Stimulated activated CD8-positive, alpha-beta memory T cell treated with anti-CD3 and anti-CD28 coated beads, Interleukin-4, amount 100 ng/mL, for 1 hour (primary cell): ENCODE measurements at regions not wholly inside any gene's neighbourhood (a gene's known extent, or its start where the extent isn't known, plus 50 kb on each side); places are given as distances from the start of the nearest gene placed in this dataset.
"Not testable (repeated sequence)": the region's sequence is repeated elsewhere in the genome, so short reads cannot be mapped to it uniquely, and the experiment has no call there.

ENCODE experiments used
- DNase-seq, 2 donors: peaks; one replicate each; pipeline ENCODE4 v3.0.0-alpha.2; 2020; ENCODE audit warnings: low read depth in 2 of 2, low spot score in 1 of 2

DNA sequence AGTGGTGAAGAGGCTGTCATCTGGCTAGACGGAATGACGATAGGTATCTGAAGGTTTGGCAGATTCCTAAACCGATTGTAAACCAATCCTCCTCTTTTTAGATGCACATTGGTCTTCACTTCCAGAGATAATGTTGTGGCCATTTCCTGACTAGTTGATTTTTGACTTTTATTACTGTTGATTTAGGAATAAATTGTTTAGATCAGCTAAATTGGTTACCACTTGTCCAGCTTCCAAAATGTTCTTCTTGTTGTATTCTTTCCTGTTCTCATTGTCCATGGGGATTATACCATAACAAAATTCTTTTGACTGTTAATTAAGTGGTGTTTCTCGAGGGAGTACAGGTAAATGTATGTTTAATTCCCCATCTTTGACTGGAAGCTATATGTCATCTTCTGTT is 119.7 kb downstream of the MACROH2A1 start:
- no peak for DNase-seq

GRCh38 chr5:135276151-135276550 is 122.9 kb downstream of the MACROH2A1 start:
- no peak for DNase-seq

GRCh38 chr5:135273212-135273611 is 125.8 kb downstream of the MACROH2A1 start:
- no peak for DNase-seq

- no peak for DNase-seq
Measured at GRCh38 chr5:135272311-135272805, 126.7 kb downstream of the MACROH2A1 start.

- no peak for DNase-seq
Measured at GRCh38 chr5:135271533-135272310, 127.3 kb downstream of the MACROH2A1 start.

- no peak for DNase-seq
Measured at GRCh38 chr5:135269931-135270421, 129.1 kb downstream of the MACROH2A1 start.

DNA sequence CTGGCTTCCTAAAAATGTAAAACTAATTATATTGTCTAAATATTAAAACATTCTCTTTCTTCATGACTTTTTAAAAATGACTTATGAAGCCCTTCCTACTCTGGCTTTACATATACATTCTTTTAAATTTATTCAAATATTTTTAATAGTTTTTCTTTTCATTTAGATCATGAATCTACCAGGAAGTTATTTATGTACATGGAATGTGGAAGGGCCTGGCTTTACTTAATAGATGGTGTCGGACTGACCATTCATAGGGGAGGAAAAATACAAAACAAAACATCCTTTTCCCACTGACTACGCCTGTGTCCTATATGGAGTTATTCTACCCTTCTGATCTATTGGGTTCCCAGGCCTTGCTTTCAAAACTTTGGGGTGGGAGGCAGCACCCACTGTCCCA is 129.8 kb downstream of the MACROH2A1 start:
- DNase-seq: no peak

DNA sequence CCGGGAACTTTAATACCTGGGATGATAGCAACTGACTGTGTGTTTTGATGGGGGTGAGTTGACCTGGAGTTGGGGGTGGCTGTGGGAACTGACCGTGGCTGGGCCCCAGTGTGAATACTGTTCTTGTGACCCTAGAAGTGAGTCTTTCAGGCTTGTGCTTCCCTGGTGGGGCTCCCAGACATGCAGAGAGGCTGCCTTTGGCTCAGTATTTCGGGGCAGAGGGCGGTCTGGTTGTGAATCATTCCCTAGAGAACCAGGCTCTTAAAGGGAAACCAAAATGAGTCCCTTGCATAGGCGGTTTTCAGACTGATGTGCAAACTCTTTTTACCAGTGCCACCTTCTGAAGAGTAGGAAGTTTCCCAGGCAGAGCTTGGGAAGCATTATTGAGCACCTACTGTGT is 132.1 kb downstream of the MACROH2A1 start:
- DNase-seq: no peak

- no peak for DNase-seq
Measured at GRCh38 chr5:135266303-135266635, 132.8 kb downstream of the MACROH2A1 start.

GRCh38 chr5:135265497-135266302 is 133.3 kb downstream of the MACROH2A1 start:
- DNase-seq: no peak

GRCh38 chr5:135264451-135265440 is 134.3 kb downstream of the MACROH2A1 start:
- DNase-seq: no peak

DNA sequence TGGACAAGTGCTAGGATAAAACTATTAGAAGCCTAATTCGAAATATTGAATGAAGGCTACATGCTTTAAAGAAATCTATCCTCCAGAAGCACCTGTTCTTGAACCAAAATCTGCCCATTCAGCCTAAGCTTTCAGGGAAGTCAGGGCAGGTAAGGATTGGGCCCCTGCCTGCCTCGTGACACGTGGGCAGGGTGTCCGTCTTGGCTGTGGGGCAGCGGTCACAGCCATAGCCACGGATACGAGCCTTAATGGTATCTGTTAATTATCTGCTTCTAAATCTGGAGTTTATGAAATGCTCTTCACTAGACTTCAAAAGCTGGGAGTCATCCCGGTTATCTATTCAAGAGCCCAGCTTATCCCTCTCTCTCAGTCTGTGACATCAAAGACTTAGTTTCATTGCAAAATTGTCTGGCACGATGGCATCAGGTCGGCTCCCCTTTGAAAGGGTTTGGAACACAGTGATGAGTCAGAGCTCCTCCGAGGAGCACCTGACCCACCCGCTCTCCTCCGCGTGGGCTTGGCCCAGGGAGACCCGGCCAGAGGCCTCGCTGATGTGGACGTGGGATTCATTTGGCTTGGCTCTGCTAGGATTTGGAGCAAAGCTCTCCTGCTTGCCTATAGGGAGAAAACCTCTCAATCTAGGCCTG is 135.9 kb downstream of the MACROH2A1 start:
- DNase-seq: no peak

DNA sequence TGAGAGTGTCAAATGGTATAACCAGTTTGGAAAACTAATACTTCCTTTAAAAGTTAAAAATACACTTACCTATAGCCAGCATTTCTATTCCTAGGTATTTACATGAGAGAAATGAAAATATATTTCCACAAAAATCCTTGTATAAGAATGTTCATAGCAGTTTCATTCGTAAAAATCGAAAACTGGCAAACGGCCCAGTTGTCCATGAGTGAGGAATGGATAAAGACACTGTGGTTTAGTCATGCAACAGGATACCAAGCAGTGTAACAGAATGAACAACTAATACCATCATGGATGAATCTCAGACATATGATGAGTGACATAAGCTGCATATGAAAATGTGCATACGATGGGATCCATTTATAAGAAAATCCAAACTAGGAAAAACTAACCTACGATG is 136.7 kb downstream of the MACROH2A1 start:
- DNase-seq: no peak

DNA sequence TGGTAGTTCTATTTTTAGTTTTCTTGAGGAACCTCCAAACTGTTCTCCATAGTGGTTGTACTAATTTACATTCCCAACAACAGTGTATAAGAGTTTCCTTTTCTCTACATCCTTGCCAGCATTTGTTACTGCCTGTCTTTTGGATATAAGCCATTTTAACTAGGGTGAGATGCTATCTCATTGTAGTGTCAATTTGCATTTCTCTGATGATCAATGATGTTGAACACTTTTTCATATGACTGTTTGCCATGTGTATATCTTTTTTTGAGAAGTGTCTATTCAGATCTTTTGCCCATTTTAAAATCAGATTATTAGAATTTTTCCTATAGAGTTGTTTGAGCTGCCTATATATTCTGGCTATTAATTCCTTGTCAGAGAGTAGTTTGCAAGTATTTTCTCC is 138.9 kb downstream of the MACROH2A1 start:
- DNase-seq: not testable (repeated sequence)

DNA sequence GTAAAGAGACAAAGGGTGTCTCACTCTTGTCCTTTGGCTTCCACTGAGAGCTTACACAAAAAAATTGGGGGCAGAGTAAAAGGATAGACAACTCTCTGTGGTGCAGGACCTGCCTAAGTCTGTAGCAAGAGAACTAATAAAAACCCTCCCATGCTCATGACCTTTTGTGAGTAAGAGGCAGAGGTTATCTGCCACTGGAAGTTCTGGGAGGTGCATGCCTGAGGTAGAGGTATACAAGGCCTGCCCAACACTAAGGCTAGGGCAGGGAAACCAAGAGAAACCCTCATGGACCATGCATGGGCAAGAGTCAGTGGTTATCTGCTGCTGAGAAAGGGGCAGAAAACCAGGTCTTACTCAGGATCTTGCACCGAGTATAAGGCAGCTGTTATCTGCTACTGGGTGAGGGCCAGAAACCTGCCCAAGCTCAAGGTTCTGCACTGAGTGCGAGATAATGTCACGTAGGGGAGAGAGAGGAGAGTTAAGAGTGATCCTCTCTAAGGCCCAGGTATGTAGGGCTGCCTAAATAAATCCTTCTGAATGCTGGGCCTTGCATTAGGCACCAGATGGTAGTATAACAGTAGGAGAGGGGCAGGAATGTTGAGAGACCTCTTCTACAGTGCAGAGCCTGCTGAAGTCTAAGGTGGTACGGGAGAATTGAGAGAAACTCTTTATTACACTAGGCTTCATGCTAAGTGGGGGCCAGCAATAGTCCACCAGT is 143.4 kb downstream of the MACROH2A1 start:
- no peak for DNase-seq

DNA sequence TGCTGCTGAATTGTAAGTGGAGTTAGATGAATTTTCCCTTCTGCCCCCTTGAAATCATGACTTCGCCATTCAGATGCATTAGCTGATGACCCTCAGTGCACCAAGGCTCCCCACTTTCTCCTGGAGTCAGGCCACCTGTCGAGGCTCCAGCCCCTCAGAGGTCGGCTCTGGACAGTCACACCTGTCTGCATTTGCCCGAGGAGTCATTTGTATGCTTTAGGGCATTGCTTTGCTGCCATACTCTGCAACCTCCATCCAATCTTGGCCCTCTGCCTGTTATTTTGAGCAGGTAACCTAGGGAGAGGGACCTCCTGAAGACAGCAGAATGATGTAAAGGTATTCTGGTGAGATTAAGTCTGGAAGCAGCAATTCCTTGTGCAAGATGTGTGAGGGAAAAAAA is 144.8 kb downstream of the MACROH2A1 start:
- no peak for DNase-seq

DNA sequence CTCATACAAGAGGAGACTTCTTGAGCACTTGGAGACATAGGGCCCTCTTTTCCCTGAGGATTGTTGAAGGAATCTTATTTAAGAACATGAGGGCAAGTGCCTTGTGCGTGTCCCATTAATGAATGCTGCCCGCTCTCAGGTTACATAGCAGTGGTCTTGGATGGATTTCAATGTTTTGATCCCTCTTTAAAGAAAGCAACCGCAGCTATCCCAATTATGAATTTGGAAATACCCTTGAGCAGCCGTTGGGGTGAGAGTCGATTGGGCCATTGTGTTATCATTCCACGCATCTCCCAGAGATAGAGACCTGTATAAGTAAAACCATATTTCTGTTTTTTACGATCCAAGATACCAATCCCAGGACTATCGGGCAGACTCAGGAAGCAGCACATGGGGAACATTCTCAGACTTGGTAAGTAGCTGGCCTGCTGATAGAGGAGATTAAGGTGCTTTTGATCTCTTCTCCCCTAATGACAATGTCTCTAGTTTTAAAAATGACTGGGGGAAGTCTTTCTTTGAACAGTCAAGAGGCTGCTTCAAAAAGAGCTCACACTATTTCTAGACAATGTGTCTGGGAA is 145.3 kb downstream of the MACROH2A1 start:
- DNase-seq: no peak

DNA sequence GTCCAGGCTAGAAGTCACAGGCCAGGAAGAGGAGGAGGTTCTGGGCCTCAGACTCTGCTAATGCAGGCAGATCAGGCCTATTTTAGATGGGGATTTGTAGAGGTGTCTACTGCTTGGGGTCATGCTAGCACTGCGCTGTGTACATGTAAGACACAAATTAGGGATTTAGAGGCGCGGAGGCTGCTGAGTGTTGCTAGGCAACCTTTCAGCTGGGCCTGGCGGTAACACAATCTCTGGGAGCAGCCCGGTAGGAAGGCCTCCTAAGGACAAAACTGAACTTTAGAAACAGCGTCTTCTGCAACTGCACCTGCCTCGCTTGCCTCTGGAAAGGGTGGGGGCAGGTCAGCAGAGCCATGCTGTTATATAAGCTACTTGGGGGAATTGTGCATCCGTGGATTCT is 147.9 kb downstream of the MACROH2A1 start:
- DNase-seq: no peak

DNA sequence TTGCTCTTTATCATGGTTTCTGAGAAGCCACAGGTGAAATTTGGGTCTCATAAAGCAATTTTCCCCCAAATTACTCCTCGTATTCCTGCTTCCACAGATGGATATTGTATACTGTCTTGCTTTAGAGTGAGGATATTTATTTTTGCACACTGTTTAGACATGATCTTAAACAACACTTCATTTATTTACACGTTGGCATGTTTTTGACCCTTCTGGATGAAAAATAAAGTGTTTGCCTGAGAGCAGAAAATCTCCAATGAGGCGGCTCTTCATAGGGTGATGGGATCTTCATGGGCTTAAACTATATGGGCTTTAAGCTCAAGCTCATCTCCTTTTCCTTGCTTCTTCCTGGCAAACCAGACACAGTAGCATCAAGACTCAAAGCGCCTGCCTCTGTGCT is 148.4 kb downstream of the MACROH2A1 start:
- DNase-seq: no peak

DNA sequence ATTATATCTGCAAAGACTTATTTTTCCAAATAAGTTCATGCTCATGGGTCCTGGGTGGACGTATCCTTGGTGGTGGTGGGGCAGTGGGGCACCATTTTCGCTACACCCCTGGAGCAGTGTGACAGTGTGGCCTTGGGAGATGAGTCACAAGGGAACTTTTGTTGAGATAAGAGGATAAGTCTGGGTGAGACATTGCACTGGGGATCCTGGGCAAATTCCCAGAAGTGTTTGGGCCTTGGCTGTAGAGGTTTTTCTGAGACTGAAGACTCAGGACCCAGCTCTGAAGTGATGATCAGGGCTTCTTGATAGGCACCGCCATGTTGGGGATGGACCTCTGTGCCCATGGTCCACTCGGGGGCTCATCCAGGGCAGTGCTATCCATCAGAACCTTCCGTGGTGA is 149.4 kb downstream of the MACROH2A1 start:
- DNase-seq: no peak
